SK-N-SH treated with all-trans-retinoic acid at 6 μM for 48 hours (cell line): ENCODE measurements at regions not wholly inside any gene's neighbourhood (a gene's known extent, or its start where the extent isn't known, plus 50 kb on each side); places are given as distances from the start of the nearest gene placed in this dataset.

ENCODE experiments used
- ATAC-seq: fragments of 200-7000 bp; cut with Tn5 transposase; 3 replicates; pipeline ENCODE4 v1.9.1; 2020; ENCODE audit warnings: mild to moderate bottlenecking, moderate library complexity
- BACH2 ChIP-seq: fragments of 250-450 bp; sonication (Bioruptor Pico); IDR thresholded peaks from 2 replicates; pipeline ENCODE4 v1.9.0; 2021; ENCODE audit warnings: mild to moderate bottlenecking, borderline replicate concordance
- GLIS3 ChIP-seq: fragments of 250-450 bp; sonication (Bioruptor Pico); IDR thresholded peaks from 2 replicates; pipeline ENCODE4 v1.5.0; 2020; ENCODE audit warnings: mild to moderate bottlenecking, moderate library complexity
- ISL1 ChIP-seq: fragments of 250-450 bp; sonication (Bioruptor Pico); IDR thresholded peaks from 2 replicates; pipeline ENCODE4 v2.1.2; 2022; ENCODE audit warnings: mild to moderate bottlenecking, moderate library complexity
- OSR1 ChIP-seq: fragments of 250-450 bp; sonication (Bioruptor Pico); IDR thresholded peaks from 2 replicates; pipeline ENCODE4 v1.8.0; 2022; ENCODE audit warnings: moderate library complexity, mild to moderate bottlenecking, inconsistent platforms
- PPARA ChIP-seq: fragments of 250-450 bp; sonication (Bioruptor Pico); IDR thresholded peaks from 2 replicates; pipeline ENCODE4 v1.5.0; 2020; ENCODE audit warnings: mild to moderate bottlenecking, borderline replicate concordance
- SNAI2 ChIP-seq: fragments of 250-450 bp; sonication (Bioruptor Pico); IDR thresholded peaks from 2 replicates; pipeline ENCODE4 v1.5.0; 2020; ENCODE audit warnings: mild to moderate bottlenecking, moderate library complexity
- TOX ChIP-seq: fragments of 250-450 bp; sonication (Bioruptor Pico); IDR thresholded peaks from 2 replicates; pipeline ENCODE4 v1.8.0; 2021; ENCODE audit warnings: mild to moderate bottlenecking, moderate library complexity, borderline replicate concordance
- ZFP30 ChIP-seq: fragments of 450-650 bp; formaldehyde crosslinking; IDR thresholded peaks from 2 replicates; pipeline ENCODE4 v1.5.0; 2022; ENCODE audit warnings: mild to moderate bottlenecking, moderate library complexity
- ZNF70 ChIP-seq: fragments of 450-650 bp; formaldehyde crosslinking; IDR thresholded peaks from 2 replicates; pipeline ENCODE4 v1.5.0; 2020; ENCODE audit warnings: mild to moderate bottlenecking, moderate library complexity
- ZNF8 ChIP-seq: fragments of 450-650 bp; formaldehyde crosslinking; IDR thresholded peaks from 2 replicates; pipeline ENCODE4 v1.5.0; 2020; ENCODE audit warnings: mild to moderate bottlenecking, moderate library complexity
- TF ChIP-seq, protein P1 (sequence below): fragments of 250-450 bp; sonication (Bioruptor Pico); IDR thresholded peaks from 2 replicates; pipeline ENCODE4 v1.8.0; 2021; ENCODE audit warnings: low read depth, mild to moderate bottlenecking, moderate library complexity, borderline replicate concordance
- TF ChIP-seq, protein P2 (sequence below): fragments of 250-450 bp; sonication (Bioruptor Pico); IDR thresholded peaks from 2 replicates; pipeline ENCODE4 v1.5.1; 2020; ENCODE audit warnings: low read depth, mild to moderate bottlenecking, moderate library complexity
- TF ChIP-seq, protein P3 (sequence below): fragments of 250-450 bp; sonication (Bioruptor Pico); IDR thresholded peaks from 2 replicates; pipeline ENCODE4 v1.5.0; 2020; ENCODE audit warnings: mild to moderate bottlenecking, moderate library complexity
- TF ChIP-seq, protein P4 (sequence below): fragments of 250-450 bp; sonication (Bioruptor Pico); IDR thresholded peaks from 2 replicates; pipeline ENCODE4 v1.5.1; 2021; ENCODE audit warnings: mild to moderate bottlenecking, moderate library complexity

DNA sequence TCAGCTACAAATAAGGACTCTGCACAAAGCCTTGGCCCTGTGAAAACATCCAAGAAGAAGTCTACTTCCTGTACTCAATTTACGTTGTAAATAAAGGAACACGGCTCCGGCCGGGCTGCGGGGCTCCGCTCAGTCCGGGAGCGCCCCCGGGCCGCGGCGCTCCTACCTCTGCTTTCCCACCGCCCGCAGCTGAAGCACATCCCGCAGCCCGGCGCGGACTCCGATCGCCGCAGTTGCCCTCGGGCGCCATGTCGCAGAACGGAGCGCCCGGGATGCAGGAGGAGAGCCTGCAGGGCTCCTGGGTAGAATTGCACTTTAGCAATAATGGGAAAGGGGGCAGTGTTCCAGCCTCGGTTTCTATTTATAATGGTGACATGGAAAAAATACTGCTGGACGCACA is 502.3 kb upstream of the FOXG1 start (continued):
- TF ChIP-seq, protein P1, sequence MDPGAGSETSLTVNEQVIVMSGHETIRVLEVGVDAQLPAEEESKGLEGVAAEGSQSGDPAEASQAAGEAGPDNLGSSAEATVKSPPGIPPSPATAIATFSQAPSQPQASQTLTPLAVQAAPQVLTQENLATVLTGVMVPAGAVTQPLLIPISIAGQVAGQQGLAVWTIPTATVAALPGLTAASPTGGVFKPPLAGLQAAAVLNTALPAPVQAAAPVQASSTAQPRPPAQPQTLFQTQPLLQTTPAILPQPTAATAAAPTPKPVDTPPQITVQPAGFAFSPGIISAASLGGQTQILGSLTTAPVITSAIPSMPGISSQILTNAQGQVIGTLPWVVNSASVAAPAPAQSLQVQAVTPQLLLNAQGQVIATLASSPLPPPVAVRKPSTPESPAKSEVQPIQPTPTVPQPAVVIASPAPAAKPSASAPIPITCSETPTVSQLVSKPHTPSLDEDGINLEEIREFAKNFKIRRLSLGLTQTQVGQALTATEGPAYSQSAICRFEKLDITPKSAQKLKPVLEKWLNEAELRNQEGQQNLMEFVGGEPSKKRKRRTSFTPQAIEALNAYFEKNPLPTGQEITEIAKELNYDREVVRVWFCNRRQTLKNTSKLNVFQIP (CRISPR knock-in tag), result no peak

DNA sequence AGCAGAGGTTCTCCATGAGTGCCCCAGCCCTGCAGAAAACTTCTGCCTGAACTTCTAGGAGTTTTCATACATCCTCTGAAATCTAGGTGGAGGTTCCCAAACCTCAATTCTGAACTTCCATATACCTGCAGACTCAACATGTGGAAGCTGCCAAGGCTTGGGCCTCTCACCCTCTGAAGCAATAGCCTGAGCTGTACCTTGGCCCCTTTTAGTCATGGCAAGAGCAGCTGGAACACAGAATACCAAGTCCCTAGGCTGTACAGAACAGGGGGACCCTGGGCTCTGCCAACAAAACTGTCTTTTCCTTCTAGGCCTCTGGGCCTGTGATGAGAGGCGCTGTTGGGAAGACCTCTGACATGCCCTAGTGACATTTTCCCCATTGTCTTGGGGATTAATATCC is 494.3 kb upstream of the FOXG1 start:
- TF ChIP-seq, protein P2, sequence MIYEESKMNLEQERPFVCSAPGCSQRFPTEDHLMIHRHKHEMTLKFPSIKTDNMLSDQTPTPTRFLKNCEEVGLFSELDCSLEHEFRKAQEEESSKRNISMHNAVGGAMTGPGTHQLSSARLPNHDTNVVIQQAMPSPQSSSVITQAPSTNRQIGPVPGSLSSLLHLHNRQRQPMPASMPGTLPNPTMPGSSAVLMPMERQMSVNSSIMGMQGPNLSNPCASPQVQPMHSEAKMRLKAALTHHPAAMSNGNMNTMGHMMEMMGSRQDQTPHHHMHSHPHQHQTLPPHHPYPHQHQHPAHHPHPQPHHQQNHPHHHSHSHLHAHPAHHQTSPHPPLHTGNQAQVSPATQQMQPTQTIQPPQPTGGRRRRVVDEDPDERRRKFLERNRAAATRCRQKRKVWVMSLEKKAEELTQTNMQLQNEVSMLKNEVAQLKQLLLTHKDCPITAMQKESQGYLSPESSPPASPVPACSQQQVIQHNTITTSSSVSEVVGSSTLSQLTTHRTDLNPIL (CRISPR knock-in tag), result no peak
- TF ChIP-seq, protein P1 (CRISPR knock-in tag), result no peak
- TF ChIP-seq, protein P3, sequence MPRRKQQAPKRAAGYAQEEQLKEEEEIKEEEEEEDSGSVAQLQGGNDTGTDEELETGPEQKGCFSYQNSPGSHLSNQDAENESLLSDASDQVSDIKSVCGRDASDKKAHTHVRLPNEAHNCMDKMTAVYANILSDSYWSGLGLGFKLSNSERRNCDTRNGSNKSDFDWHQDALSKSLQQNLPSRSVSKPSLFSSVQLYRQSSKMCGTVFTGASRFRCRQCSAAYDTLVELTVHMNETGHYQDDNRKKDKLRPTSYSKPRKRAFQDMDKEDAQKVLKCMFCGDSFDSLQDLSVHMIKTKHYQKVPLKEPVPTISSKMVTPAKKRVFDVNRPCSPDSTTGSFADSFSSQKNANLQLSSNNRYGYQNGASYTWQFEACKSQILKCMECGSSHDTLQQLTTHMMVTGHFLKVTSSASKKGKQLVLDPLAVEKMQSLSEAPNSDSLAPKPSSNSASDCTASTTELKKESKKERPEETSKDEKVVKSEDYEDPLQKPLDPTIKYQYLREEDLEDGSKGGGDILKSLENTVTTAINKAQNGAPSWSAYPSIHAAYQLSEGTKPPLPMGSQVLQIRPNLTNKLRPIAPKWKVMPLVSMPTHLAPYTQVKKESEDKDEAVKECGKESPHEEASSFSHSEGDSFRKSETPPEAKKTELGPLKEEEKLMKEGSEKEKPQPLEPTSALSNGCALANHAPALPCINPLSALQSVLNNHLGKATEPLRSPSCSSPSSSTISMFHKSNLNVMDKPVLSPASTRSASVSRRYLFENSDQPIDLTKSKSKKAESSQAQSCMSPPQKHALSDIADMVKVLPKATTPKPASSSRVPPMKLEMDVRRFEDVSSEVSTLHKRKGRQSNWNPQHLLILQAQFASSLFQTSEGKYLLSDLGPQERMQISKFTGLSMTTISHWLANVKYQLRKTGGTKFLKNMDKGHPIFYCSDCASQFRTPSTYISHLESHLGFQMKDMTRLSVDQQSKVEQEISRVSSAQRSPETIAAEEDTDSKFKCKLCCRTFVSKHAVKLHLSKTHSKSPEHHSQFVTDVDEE (CRISPR knock-in tag), result no peak
- TF ChIP-seq ZNF70 (CRISPR knock-in tag), result no peak
- no peak for TF ChIP-seq PPARA (CRISPR knock-in tag)
- no peak for TF ChIP-seq ZNF8 (CRISPR knock-in tag)
- TF ChIP-seq, protein P4, sequence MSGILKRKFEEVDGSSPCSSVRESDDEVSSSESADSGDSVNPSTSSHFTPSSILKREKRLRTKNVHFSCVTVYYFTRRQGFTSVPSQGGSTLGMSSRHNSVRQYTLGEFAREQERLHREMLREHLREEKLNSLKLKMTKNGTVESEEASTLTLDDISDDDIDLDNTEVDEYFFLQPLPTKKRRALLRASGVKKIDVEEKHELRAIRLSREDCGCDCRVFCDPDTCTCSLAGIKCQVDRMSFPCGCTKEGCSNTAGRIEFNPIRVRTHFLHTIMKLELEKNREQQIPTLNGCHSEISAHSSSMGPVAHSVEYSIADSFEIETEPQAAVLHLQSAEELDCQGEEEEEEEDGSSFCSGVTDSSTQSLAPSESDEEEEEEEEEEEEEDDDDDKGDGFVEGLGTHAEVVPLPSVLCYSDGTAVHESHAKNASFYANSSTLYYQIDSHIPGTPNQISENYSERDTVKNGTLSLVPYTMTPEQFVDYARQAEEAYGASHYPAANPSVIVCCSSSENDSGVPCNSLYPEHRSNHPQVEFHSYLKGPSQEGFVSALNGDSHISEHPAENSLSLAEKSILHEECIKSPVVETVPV (CRISPR knock-in tag), result no peak
- TF ChIP-seq TOX (CRISPR knock-in tag), result no peak
- TF ChIP-seq BACH2 (CRISPR knock-in tag), result no peak
- no peak for TF ChIP-seq SNAI2 (CRISPR knock-in tag)
- ATAC-seq, result no peak

DNA sequence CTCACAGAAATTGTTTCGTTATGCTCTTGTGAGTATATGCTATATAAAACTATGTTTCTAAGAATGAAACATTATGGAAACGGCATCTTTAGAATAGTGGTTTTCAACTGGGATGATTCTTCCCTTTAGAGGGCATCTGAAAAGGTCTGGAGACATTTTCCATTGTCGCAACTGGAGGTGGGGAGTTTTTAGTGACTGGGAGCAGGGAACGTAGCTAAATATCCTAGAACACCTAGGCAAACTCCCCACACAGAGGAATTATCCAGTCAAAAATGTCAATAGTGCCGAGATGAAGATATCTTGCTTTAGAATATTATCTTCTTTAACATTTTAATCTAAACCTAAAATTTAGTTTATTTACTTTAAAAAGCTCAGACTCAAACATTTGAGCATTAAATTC is 486.1 kb upstream of the FOXG1 start:
- no peak for ATAC-seq
- TF ChIP-seq ZNF8 (CRISPR knock-in tag) (no peak), BACH2 (CRISPR knock-in tag) (no peak), ZFP30 (CRISPR knock-in tag) (no peak)

DNA sequence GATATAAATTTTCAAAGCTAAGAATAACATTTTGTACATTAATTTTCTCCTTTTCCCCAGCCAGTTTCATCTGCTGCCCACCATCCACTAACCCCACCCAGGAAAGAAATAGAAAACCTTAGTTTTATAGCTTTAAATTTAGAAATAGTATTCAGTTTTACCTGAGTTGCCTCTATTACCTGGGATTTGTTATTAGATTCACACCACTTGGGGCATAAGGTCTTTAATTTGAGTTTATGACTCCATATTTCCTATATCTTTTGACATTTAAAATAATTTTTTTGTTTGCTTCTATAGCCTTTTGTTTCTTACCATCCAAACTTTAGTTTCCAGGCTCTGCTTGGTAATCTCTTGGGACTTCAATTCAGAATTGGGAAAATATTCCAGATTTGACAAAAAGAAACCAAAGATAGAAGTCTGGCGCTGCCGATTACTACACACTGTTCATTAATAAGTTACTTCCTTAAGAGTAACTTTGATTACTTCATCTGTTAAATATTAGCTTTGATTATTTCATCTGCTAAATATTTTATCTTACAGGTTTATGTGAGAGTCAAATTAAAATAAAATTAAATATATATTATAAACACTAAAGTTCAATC is 485.5 kb upstream of the FOXG1 start:
- TF ChIP-seq, protein P1 (CRISPR knock-in tag), result no peak
- TF ChIP-seq, protein P3 (CRISPR knock-in tag), result no peak
- TF ChIP-seq OSR1 (CRISPR knock-in tag) (no peak), ISL1 (CRISPR knock-in tag) (no peak), GLIS3 (no peak)

More for the DNA sequence above, 485.5 kb upstream of the FOXG1 start:
- no peak for ATAC-seq
